ENCODE measurements at regions not wholly inside any gene's neighbourhood (a gene's known extent, or its start where the extent isn't known, plus 50 kb on each side); places are given as distances from the start of the nearest gene placed in this dataset.

DNA sequence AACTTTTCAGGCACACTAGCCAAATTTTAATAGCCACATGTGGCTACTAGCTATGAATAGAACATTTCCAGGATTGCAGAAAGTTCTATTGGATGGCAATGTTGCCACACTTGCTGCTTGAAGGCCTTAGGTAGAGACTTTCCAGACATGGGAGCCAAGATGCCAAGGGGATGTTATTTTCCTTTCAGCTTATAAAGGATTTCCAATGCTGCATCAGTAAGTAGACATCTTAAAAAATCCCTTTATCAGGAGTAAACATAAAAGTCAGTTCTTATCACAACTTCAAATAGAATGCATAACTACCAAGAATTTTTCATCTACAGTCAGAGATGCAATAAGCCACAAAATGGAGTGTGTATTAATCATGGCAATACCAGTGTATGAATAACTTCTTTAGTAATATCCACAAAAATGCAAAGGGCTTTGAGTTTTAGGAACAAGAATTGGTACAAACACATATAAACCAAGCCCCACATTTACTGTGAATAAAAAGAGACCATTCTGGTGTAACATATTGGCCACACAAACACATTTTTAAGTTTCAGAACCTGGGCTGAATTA lies 457.1 kb upstream of the ADAMTS9 start:
- TF ChIP-seq, protein P1, sequence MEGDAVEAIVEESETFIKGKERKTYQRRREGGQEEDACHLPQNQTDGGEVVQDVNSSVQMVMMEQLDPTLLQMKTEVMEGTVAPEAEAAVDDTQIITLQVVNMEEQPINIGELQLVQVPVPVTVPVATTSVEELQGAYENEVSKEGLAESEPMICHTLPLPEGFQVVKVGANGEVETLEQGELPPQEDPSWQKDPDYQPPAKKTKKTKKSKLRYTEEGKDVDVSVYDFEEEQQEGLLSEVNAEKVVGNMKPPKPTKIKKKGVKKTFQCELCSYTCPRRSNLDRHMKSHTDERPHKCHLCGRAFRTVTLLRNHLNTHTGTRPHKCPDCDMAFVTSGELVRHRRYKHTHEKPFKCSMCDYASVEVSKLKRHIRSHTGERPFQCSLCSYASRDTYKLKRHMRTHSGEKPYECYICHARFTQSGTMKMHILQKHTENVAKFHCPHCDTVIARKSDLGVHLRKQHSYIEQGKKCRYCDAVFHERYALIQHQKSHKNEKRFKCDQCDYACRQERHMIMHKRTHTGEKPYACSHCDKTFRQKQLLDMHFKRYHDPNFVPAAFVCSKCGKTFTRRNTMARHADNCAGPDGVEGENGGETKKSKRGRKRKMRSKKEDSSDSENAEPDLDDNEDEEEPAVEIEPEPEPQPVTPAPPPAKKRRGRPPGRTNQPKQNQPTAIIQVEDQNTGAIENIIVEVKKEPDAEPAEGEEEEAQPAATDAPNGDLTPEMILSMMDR (IDR thresholded peaks at IDR 0.05), result no peak
- TF ChIP-seq ZFX (IDR thresholded peaks at IDR 0.05; ENCODE audit: borderline replicate concordance), result no peak
